Globus pallidus (tissue), 1 donor: ENCODE measurements at regions not wholly inside any gene's neighbourhood (a gene's known extent, or its start where the extent isn't known, plus 50 kb on each side); places are given as distances from the start of the nearest gene placed in this dataset.

Source experiments
- DNase-seq: peaks from one replicate; pipeline ENCODE4 v3.0.0-alpha.2; 2015; ENCODE audit warnings: low spot score

GRCh38 chr11:111148121-111148520, 97.4 kb upstream of the POU2AF2 start:
- DNase-seq = no peak

- no peak for DNase-seq
Measured at GRCh38 chr11:111137846-111138245, 107.7 kb upstream of the POU2AF2 start.

- DNase-seq = no peak
Measured at GRCh38 chr11:111135778-111136570, 109.6 kb upstream of the POU2AF2 start.

GRCh38 chr11:111135101-111135500, 110.4 kb upstream of the POU2AF2 start:
- DNase-seq = no peak

GRCh38 chr11:111128076-111128870, 117.3 kb upstream of the POU2AF2 start:
- no peak for DNase-seq

GRCh38 chr11:111124724-111125123, 120.8 kb upstream of the POU2AF2 start:
- DNase-seq = no peak

GRCh38 chr11:111123463-111124398, 121.8 kb upstream of the POU2AF2 start:
- no peak for DNase-seq

- DNase-seq = no peak
Measured at GRCh38 chr11:111120696-111121302, 124.7 kb upstream of the POU2AF2 start.

GRCh38 chr11:111120161-111120560, 125.4 kb upstream of the POU2AF2 start:
- no peak for DNase-seq

- DNase-seq = no peak
Measured at GRCh38 chr11:111119751-111120150, 125.8 kb upstream of the POU2AF2 start.

GRCh38 chr11:111115890-111116289, 129.6 kb upstream of the POU2AF2 start:
- no peak for DNase-seq

- DNase-seq = no peak
Measured at GRCh38 chr11:111114091-111114490, 131.4 kb upstream of the POU2AF2 start.

GRCh38 chr11:111112614-111113013, 132.9 kb upstream of the POU2AF2 start:
- no peak for DNase-seq

GRCh38 chr11:111107501-111107900, 138.0 kb upstream of the POU2AF2 start:
- DNase-seq = no peak

GRCh38 chr11:111106641-111107040, 138.9 kb upstream of the POU2AF2 start:
- DNase-seq = no peak

- DNase-seq = no peak
Measured at GRCh38 chr11:111105566-111105965, 140.0 kb upstream of the POU2AF2 start.

- DNase-seq = no peak
Measured at GRCh38 chr11:111104185-111104584, 141.3 kb upstream of the POU2AF2 start.

GRCh38 chr11:111101881-111102280, 143.6 kb upstream of the POU2AF2 start:
- DNase-seq = no peak

- no peak for DNase-seq
Measured at GRCh38 chr11:111099028-111099713, 146.4 kb upstream of the POU2AF2 start.

- DNase-seq = no peak
Measured at GRCh38 chr11:111098091-111098490, 147.4 kb upstream of the POU2AF2 start.

GRCh38 chr11:111097191-111097590, 148.3 kb upstream of the POU2AF2 start:
- DNase-seq = no peak
